Rectal smooth muscle tissue (tissue), 1 donor: ENCODE measurements at regions not wholly inside any gene's neighbourhood (a gene's known extent, or its start where the extent isn't known, plus 50 kb on each side); places are given as distances from the start of the nearest gene placed in this dataset.
"Not testable (repeated sequence)": the region's sequence is repeated elsewhere in the genome, so short reads cannot be mapped to it uniquely, and the experiment has no call there.

Source experiments
- H3K27ac ChIP-seq: one replicate; pipeline ENCODE4 v1.7.0; 2013; ENCODE audit warnings: low read depth, low read length, inconsistent platforms
- H3K27me3 ChIP-seq: one replicate; pipeline ENCODE4 v1.7.0; 2013; ENCODE audit warnings: low read length; ENCODE audit not compliant: control insufficient read depth, insufficient read depth
- H3K36me3 ChIP-seq: one replicate; pipeline ENCODE4 v1.7.0; 2013; ENCODE audit warnings: low read length; ENCODE audit not compliant: control insufficient read depth, insufficient read depth
- H3K4me1 ChIP-seq: one replicate; pipeline ENCODE4 v1.7.0; 2013; ENCODE audit warnings: low read length; ENCODE audit not compliant: control insufficient read depth, insufficient read depth
- H3K4me3 ChIP-seq: one replicate; pipeline ENCODE4 v1.7.0; 2013; ENCODE audit warnings: low read length
- H3K9ac ChIP-seq: one replicate; pipeline ENCODE4 v1.7.0; 2013; ENCODE audit warnings: low read length

DNA sequence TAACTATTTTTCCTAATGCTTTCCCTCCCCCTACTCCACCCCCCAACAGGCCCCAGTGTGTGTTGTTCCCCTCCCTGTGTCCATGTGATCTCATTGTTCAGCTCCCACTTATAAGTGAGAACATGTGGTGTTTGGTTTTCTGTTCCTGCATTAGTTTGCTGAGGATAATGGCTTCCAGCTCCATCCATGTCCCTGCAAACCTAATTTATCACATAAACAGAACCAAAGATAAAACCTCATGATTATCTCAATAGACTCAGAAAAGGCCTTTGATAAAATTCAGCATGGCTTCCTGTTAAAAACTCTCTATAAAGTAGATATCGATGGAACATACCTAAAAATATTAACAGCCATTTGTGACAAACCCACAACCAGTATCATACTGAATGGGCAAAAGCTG, 884.1 kb upstream of the AUTS2 start:
- H3K4me3 ChIP-seq, H3K4me1 ChIP-seq, H3K36me3 ChIP-seq, H3K27me3 ChIP-seq, H3K9ac ChIP-seq, H3K27ac ChIP-seq: not testable (repeated sequence)

GRCh38 chr7:68715907-68716306, 882.4 kb upstream of the AUTS2 start:
- Histone ChIP-seq H3K4me1 (no peaks in the 10 kb centered on the region), H3K27ac (no peak overlapping the region), H3K27me3 (no peaks in the 10 kb centered on the region), H3K9ac (no peak overlapping the region), H3K4me3 (no peak overlapping the region), H3K36me3 (no peaks in the 10 kb centered on the region)

DNA sequence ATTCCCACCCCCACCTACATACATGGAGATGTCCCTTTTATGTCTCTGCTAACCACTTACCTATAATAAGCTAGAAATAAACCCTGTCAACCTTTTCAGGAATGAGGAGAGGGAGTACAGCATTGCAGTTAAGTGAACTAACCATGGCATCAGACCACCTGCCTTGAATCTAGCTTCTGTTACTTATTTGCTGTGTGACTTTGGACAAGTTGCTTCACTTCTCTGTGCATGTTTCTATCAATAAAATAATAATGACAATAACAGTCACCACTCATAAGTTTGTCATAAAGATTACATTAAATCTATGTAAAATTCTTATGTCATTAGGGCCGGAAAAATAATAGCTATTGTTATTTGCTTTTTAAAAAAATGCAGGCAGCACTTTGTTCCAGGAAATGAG, 881.1 kb upstream of the AUTS2 start:
- no peaks in the 10 kb centered on the region for H3K4me1 ChIP-seq
- no peaks in the 10 kb centered on the region for H3K36me3 ChIP-seq
- no peak overlapping the region for H3K27ac ChIP-seq
- no peak overlapping the region for H3K4me3 ChIP-seq
- no peaks in the 10 kb centered on the region for H3K27me3 ChIP-seq
- no peak overlapping the region for H3K9ac ChIP-seq

GRCh38 chr7:68718097-68718551, 880.2 kb upstream of the AUTS2 start:
- H3K36me3 ChIP-seq: no peaks in the 10 kb centered on the region
- no peaks in the 10 kb centered on the region for H3K4me1 ChIP-seq
- H3K9ac ChIP-seq: no peak overlapping the region
- no peaks in the 10 kb centered on the region for H3K27me3 ChIP-seq
- H3K4me3 ChIP-seq: no peak overlapping the region
- no peak overlapping the region for H3K27ac ChIP-seq

- no peaks in the 10 kb centered on the region for H3K27me3 ChIP-seq
- H3K4me3 ChIP-seq: no peak overlapping the region
- no peaks in the 10 kb centered on the region for H3K36me3 ChIP-seq
- H3K27ac ChIP-seq: no peak overlapping the region
- H3K9ac ChIP-seq: no peak overlapping the region
- H3K4me1 ChIP-seq: no peaks in the 10 kb centered on the region
These were observed 877.6 kb upstream of the AUTS2 start for GRCh38 chr7:68720697-68721096.

GRCh38 chr7:68722044-68722443, 876.2 kb upstream of the AUTS2 start:
- H3K4me3 ChIP-seq: no peak overlapping the region
- H3K4me1 ChIP-seq: no peaks in the 10 kb centered on the region
- H3K27ac ChIP-seq: no peak overlapping the region
- H3K36me3 ChIP-seq: no peaks in the 10 kb centered on the region
- H3K9ac ChIP-seq: no peak overlapping the region
- no peaks in the 10 kb centered on the region for H3K27me3 ChIP-seq

GRCh38 chr7:68724965-68725364, 873.3 kb upstream of the AUTS2 start:
- Histone ChIP-seq H3K4me1 (no peaks in the 10 kb centered on the region), H3K4me3 (no peak overlapping the region), H3K27me3 (no peaks in the 10 kb centered on the region), H3K36me3 (no peaks in the 10 kb centered on the region), H3K9ac (no peak overlapping the region), H3K27ac (no peak overlapping the region)

DNA sequence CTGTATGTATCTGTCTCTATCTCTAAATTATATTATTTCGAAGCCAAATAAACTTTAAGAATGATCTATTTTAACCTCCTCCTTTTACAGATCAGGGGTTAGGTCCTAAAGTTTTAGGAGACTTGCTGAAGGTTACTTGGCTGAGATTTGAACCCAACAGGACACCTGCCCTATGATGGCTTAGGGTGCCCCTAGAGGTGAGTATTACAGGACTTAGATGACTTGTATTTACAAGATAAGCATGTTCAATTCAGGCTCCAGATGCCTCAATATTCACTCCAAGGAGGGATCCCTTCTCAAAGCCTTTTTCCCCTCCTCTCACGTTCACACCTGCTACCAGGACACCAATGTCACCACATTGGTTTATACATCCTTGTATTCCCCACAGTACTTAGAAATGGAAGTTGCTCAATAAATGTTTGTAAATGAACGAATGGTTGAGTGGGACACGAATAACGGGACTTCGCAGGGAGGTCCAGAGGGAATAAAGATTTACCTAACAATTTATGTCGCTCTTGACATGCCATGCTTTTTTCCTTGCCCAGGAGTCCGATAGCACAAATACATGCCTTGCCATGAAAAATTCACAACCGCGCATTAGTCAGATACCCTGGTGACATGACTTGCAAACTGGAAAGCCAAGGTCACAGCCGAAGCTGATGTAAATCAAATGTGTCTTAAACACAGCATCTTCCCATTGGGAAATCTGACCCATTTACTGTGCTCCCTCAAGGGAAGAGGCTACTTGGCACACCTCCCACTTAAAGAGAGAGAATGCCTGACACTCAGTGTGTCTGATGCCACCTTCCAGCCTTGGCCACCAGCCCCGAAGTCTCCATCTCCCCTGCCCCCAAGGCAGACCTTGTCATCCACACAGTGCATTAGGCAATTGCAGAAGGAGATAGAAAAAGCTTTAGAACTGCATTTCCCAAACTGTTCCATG, 872.2 kb upstream of the AUTS2 start:
- no peak overlapping the region for H3K4me3 ChIP-seq
- H3K27ac ChIP-seq: no peak overlapping the region
- H3K4me1 ChIP-seq: no peaks in the 10 kb centered on the region
- no peak overlapping the region for H3K9ac ChIP-seq
- H3K27me3 ChIP-seq: no peaks in the 10 kb centered on the region
- H3K36me3 ChIP-seq: no peaks in the 10 kb centered on the region

DNA sequence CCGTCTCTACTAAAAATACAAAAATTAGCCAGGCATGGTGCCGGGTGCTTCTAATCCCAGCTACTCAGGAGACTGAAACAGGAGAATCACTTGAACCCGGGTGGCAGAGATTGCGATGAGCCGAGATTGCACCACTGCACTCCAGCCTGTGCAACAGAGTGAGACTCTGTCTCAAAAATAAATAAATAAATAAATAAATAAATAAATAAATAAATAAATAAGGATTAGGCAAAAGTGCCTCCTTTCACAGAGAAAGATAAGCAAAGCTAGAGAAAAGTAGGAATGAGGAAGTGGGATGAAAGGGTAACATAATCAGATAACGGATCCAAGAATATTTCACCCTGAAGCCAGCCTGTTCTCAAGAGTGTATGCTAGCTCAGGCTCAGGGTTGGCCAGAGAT, 869.6 kb upstream of the AUTS2 start:
- H3K27ac ChIP-seq, H3K36me3 ChIP-seq, H3K9ac ChIP-seq, H3K4me1 ChIP-seq, H3K4me3 ChIP-seq, H3K27me3 ChIP-seq: not testable (repeated sequence)

DNA sequence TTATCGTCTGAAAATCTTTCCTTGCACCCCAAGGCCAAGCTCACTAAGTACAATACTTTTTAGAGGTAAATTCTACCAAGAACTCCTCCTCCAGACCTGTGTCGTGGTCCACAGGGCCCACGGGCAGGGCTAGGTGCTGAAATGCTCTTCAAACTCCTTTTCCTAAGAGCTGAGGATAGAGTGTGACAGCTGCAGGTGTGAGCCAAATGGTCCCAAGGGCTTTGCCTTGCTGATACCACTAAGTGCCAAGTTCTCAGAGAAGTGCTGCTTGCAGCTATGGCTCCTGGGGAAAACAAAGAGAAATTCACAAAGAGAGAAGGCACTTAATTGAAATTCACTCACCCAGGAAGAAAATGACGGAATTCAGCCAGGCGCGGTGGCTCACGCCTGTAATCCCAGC, 868.9 kb upstream of the AUTS2 start:
- Histone ChIP-seq H3K4me3 (no peak overlapping the region), H3K36me3 (no peaks in the 10 kb centered on the region), H3K9ac (no peak overlapping the region), H3K27ac (no peak overlapping the region), H3K27me3 (no peaks in the 10 kb centered on the region), H3K4me1 (peaks cover 4% of the 10 kb centered on the region)

- Histone ChIP-seq H3K9ac (no peak overlapping the region), H3K4me3 (no peak overlapping the region), H3K36me3 (no peaks in the 10 kb centered on the region), H3K27me3 (no peaks in the 10 kb centered on the region), H3K27ac (no peak overlapping the region), H3K4me1 (peaks cover 4% of the 10 kb centered on the region)
These were observed 868.1 kb upstream of the AUTS2 start for GRCh38 chr7:68730194-68730593.

GRCh38 chr7:68730964-68731363, 867.3 kb upstream of the AUTS2 start:
- H3K27me3 ChIP-seq: no peaks in the 10 kb centered on the region
- H3K36me3 ChIP-seq: no peaks in the 10 kb centered on the region
- peaks cover 4% of the 10 kb centered on the region for H3K4me1 ChIP-seq
- H3K9ac ChIP-seq: no peak overlapping the region
- H3K4me3 ChIP-seq: no peak overlapping the region
- H3K27ac ChIP-seq: no peak overlapping the region
